ENCODE measurements at regions not wholly inside any gene's neighbourhood (a gene's known extent, or its start where the extent isn't known, plus 50 kb on each side); places are given as distances from the start of the nearest gene placed in this dataset.

- Histone ChIP-seq H3K4me3 (no peak overlapping the region), H3K4me1 (ENCODE audit: low read depth) (no peaks in the 10 kb centered on the region), H3K9me3 (no peaks in the 10 kb centered on the region), H3K36me3 (ENCODE audit: low read depth) (no peaks in the 10 kb centered on the region)
- DNase-seq (no peak), ATAC-seq (no peak)
- TF ChIP-seq CTCF (IDR thresholded peaks at IDR 0.05) = no peak
- intact Hi-C loops (cut with DNase I, micrococcal nuclease) = no loop called here
Measured at GRCh38 chr15:54707805-54708752, 488.7 kb downstream of the RSL24D1 start.

GRCh38 chr15:54687628-54688027, 509.1 kb downstream of the RSL24D1 start:
- peak in 1 of 3 donors; percentile 29 for DNase-seq

More at GRCh38 chr15:54687628-54688027, 509.1 kb downstream of the RSL24D1 start:
- TF ChIP-seq CTCF (IDR thresholded peaks at IDR 0.05) = no peak
- intact Hi-C loops (cut with DNase I, micrococcal nuclease) = no loop called here
- peak; percentile 93 for ATAC-seq
- Histone ChIP-seq H3K4me3 (no peak overlapping the region), H3K36me3 (ENCODE audit: low read depth) (no peaks in the 10 kb centered on the region), H3K4me1 (ENCODE audit: low read depth) (no peaks in the 10 kb centered on the region), H3K9me3 (no peaks in the 10 kb centered on the region)
